Hematopoietic multipotent progenitor cell treated with erythropoietin and hydrocortisone succinate and interleukin-3 and kit ligand, for 15 days (in vitro differentiated cells): ENCODE measurements at regions not wholly inside any gene's neighbourhood (a gene's known extent, or its start where the extent isn't known, plus 50 kb on each side); places are given as distances from the start of the nearest gene placed in this dataset.
"Not testable (repeated sequence)": the region's sequence is repeated elsewhere in the genome, so short reads cannot be mapped to it uniquely, and the experiment has no call there.

Source experiments
- DNase-seq: peaks from one replicate; pipeline ENCODE4 v3.0.0-alpha.2; 2015; ENCODE audit warnings: low spot score

- DNase-seq, result no peak
Measured at GRCh38 chrX:125378205-125378604, 58.5 kb downstream of the TEX13C start.

GRCh38 chrX:125378770-125379169 lies 59.1 kb downstream of the TEX13C start:
- DNase-seq, result no peak

DNA sequence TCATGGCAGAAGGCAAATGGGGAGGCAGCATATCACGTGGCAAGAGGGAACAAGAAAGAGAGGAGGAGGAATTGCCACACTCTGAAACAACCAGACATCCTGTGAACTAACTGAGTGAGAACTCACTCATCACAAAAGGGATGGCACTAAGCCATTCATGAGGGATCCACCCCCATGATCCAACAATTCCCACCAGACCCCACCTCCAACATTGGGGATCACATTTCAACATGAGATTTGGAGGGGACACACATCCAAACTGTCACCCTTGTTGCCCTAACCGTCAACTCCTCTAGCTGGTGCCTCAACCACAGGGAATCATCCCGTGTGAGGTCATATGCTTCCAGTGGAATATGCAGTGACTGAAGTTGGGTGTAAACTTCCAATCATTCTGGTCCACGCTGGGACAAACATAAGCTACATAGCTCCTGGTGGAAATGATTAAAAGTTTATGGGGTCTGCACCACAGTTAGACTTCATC lies 62.5 kb downstream of the TEX13C start:
- DNase-seq, result no peak

DNA sequence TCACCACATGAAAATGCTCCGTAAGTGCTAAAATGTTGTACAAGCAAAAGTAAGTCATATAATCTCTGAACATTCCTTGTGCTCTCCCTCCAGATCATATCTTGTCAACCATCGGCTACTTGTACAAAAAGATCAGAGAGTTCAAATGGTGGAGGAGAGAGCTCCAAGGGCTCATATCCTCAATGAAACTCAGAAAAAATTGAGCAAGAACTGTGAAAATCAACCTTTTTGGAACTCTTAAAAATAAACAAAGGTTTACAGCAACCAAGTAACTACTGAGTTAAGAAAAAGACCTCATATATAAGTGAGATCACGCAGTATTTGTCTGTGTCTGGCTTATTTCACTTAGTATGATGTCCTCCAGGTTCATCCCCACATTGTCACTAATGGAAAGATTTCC lies 63.2 kb downstream of the TEX13C start:
- DNase-seq, result no peak

DNA sequence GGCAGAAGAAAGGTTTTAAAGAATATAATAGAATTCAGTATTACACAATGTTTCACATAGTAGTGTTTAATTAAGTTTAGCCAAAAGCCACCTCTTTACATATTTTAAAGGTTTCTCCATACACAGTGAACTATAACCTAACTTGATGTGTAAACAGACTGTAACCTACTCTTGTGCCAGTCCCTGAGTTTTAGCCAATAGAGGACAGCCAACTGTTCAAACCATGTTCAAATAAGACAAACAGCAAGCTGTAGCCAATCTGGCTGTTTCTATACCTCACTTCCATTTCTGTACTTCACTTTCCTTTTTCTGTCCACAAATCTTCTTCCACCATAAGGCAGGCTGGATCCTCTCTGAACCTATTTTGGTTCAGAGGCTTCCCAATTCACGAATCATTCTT lies 65.2 kb downstream of the TEX13C start:
- DNase-seq, result no peak

DNA sequence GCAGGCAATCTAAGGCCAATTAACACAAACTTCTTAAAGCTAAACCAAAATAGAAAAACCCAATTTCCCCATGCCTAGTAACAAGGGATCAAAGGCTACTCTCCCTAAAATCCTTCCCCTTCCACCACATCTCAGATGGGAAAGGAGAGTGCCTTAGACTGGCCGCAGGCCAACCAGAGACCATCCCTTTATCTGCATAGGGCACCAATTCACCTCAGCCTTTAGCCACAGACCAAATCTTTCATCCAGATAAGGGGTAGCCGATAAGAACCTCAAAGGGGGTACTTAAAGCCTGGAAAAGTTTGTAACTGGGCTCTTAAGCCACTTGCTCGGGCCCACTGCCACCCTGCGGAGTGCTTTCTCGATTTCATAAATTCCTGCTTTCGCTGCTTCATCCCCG lies 68.3 kb downstream of the TEX13C start:
- DNase-seq, result no peak

DNA sequence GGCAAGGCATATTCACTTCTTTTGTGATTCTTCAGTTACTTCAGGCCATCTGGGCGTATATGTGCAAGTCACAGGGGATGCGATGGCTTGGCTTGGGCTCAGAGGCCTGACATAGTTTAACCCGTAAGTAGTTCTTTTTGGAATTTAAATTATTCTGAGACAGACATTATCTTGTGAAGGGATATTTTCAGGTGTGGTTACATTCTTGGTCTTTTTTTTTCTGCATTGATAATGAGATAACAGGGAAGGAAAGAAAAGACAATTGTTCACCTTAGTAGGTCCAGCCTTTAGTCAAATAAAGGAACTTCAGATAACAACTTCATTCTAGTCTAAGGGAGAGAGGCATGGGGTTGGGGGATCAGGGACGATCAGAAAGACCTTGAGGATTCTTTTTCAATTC lies 74.8 kb downstream of the TEX13C start:
- DNase-seq, result no peak

DNA sequence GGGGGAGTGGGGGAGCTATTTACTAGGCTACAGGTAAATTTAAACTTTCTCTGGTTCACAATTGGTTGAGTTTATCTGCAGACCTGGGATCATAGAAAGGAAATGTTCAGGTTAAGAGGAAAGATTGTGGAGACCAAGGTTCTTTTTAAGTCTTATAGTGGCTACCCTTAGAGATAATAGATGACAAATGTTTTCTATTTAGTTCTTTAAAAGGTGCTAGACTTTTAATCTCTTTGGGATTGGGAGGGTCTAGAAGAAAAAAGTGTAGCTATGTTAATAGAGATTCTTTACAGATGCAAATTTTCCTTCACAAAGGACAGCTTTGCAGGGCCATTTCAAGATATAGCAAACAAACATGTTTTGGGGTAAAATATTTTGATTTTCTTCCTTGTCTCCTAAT lies 76.0 kb downstream of the TEX13C start:
- DNase-seq, result no peak

DNA sequence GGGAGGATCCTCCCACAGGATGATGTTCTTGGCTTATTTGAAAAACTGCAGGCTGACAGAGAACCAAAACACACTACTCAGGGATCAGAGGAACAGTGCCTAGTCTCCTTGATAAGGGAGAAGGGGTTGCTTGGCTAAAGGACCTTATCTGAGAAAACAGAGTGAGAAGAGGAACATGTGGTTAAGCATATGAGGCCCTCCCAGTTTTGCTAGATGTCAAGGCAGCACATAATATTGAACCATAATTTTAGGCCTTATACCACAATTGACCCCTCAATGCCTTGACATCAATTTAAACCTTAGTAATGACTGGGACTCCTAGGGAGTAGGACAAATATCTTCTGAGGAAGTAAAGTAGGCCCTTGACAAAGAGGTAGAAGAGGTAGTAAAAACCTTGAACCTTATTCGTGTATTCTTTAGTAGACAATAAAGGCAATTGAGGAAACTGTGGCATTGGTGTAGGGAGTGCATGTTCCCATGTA lies 79.3 kb downstream of the TEX13C start:
- DNase-seq, result peak; percentile 52

DNA sequence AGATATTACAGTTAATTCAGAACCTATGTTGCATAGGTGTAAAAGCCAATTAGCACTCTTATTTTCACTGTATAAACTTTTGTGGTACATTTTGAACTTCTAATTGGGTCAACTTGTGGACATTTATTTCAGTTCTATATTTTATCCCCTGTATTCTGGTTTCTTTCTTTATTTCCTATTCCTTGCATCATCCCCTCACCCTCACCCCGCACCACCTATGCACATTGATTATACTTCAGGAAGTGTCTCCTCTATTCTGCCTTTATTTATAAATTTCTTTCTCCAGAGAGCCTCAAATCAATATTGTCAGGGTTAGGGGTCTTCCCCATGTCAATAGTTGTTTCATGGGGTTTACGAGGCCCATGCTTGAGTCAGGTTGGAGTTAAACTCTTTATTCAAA lies 83.1 kb downstream of the TEX13C start:
- no peak for DNase-seq

DNA sequence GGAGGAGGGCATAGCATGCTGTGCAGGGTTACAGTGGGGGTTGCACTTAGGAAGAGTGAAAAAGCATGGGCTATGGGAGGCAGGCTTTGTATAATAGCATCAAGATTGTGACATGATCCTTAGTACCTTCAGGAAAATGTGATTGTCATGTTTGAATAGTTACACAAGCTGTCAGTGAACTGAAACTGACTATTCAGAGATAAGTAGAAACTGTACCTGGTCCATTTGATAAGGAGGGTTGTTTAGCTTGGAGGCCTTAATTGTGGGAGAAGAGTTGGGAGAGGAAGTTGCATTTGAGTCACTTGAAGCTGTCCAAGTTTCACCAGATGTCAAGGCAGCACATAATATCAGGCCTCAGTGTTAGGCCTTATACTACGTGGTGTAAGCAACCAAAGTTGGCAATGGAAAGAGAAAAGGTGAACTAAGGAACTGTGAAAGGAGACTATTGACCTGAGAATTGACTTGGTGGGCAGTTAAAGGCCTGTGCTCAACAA lies 85.0 kb downstream of the TEX13C start:
- peak; percentile 16 for DNase-seq

GRCh38 chrX:125405339-125405738 lies 85.7 kb downstream of the TEX13C start:
- DNase-seq, result peak; percentile 2

DNA sequence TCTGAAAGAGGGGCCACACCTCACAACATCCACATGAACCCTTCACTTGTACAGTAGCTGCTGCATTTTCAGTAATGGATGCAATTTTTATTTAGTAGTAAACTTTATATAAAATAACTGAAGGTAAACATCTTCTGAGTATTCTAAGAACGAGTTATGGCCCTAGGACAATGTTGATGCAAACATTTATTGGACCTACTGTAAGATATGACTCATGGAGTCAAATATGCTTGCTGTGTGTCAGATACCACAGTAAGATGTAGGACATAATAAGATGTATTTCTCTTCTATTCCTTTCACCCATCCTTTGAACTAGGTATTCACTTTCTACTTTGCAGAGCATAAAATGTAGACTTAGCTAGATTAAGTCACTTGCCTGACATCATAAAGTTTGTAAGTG lies 87.6 kb downstream of the TEX13C start:
- DNase-seq, result no peak

DNA sequence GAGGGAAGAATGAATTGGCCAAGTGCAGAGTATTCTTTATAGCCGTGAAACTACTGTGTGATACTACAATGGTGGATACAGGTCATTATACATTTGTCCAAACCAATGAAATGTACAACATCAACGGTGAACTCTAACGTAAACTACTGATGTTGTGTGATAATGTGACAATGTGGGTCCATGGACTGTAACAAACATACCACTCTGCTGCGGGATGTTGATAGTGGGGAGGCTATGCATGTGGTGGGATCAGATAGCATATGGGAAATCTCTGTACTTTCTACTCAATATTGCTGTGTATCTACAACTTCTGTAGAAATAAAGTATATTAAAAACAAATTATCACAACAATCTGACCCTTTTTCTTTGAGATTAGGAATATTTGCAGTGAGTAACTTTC lies 101.1 kb downstream of the TEX13C start:
- DNase-seq, result no peak

GRCh38 chrX:125422986-125423385 lies 103.3 kb downstream of the TEX13C start:
- no peak for DNase-seq

DNA sequence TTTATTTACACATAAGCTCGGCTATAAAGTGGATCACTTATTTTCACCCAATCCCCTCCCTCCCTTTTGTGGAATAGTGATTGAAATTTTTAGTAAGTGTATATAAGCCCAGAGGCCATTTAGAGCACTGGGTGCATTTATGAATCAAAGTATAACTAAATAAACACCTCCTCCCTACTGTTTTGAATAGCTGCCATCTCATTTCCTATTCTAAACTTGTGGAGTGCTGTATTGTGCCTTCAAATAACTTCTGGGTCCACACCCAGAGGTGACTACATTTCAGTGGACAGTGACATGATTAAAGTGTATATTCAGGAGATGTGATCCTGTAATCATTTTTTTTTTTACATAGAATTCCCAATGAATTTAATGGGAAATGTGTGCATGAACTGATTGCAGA lies 104.9 kb downstream of the TEX13C start:
- no peak for DNase-seq

DNA sequence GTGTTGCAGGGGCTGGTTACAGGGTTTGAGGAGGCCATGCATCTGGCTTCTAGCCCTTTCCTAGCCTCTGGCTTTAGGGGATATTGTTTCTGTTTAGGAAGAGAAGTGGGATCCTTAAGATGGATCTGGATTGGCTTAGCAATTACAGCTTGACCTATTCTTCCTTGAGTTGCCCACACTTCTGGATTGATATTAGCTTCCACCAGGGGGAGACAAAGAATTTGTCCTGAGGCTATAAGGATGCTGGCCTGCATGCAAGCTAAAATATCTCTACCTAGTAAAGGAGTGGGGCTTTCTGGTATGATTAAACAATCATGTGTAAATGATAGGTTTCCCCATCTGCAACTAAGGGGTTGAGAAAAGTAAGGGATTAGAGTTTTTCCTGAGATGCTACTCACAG lies 117.2 kb downstream of the TEX13C start:
- peak; percentile 2 for DNase-seq

GRCh38 chrX:125439194-125439849 lies 119.7 kb downstream of the TEX13C start:
- DNase-seq, result no peak

DNA sequence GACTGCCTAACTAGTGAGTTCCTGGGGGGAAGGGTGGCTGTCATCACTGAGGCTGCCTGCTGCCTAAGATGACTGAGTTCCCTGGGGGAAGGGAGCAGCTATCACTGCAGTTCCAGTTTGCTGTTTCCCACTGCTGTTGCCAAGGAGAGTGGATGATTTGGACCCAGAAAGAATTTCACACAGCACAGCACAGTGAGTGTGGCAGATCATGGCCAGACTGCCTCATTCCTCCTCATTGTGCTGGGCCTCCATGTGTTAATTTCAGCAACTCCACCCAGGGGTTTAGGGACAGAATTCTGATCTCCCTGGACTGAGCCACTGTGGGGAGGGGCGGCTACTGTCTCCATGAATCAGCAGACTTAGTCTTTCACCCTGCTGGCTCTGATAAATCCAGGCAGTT lies 125.0 kb downstream of the TEX13C start:
- DNase-seq, result no peak

- DNase-seq, result no peak
Measured at GRCh38 chrX:125475482-125475881, 155.8 kb downstream of the TEX13C start.

DNA sequence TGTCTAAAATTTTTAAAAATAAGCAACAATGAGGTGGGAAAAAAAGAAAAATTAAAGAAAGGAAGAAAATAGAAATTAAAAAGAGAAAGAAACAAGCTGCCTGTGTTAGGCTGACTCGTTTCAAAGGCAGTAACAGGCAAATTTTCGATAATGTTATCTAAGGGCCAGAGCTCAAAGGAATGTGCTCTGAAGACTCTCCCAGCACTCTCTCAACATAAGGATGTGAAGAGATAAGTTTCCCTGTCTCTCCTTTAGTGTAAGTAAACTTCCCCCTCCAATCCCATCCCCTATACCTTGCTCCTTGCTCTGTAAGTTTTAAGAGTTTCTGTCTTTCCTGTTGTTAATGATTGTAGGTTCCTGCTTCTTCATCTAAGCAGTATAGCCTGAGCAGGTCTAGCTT lies 172.8 kb downstream of the TEX13C start:
- DNase-seq, result no peak

DNA sequence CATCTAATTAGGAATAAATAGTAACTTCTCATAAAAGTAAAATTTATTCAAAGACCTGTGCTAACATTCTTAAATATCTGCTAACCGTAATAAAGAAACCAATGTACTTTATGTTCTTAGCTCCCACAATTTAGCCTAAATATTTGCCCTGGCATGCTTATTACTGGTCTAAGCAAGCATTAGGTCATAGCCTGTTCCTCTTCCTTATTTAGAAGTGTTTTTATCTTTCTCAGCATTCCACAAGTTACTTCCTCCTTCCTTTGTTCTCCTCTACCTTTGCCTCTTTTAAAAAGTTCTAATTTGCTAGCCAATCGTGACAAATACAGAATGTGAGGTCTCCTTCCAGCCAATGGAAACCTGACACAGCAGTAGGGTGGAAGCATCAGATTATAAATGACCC lies 173.3 kb downstream of the TEX13C start:
- not testable (repeated sequence) for DNase-seq

DNA sequence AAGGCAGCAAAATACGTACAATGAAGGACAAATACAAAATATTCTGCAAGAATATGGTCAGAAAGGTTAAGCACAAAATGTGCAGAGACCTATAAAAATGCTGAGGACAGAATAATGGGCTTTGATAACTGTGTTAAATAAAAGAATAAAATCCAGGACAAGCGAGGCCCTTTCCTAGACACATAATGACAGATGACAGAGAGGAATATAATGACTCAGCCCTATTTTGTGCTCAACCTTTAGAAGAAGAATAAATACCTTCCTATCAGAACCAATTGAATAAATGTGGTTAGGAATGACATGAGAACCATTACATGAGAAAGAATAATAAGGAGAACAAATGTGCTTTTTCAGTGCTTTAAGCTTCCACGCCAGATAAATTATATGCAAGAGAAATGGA lies 178.0 kb downstream of the TEX13C start:
- no peak for DNase-seq

- no peak for DNase-seq
Measured at GRCh38 chrX:125503769-125504168, 184.1 kb downstream of the TEX13C start.
